ENCODE measurements at regions not wholly inside any gene's neighbourhood (a gene's known extent, or its start where the extent isn't known, plus 50 kb on each side); places are given as distances from the start of the nearest gene placed in this dataset.

DNA sequence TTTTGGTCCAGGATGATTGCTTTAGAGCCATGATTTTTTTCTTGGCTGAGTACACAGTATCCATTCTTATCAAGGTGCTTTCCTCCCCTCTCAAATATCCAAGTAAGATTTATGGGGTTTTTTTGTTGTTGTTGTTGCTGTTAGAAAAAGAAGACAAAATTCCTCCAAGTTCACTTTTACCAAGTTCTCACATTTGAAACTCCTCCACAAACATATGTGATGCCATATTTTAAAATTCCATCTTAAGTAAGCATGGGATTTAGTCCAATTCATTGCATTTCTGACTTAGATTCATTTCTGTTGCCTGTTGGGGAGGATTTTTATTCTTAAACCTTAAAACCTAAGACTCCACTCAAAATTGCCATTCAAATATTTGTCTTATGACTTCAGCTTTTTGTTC lies 128.6 kb upstream of the SPATA12 start:
- FAIRE-seq = no peak
- Histone ChIP-seq H3K27me3 (no peaks in the 10 kb centered on the region), H3K4me1 (no peaks in the 10 kb centered on the region)

DNA sequence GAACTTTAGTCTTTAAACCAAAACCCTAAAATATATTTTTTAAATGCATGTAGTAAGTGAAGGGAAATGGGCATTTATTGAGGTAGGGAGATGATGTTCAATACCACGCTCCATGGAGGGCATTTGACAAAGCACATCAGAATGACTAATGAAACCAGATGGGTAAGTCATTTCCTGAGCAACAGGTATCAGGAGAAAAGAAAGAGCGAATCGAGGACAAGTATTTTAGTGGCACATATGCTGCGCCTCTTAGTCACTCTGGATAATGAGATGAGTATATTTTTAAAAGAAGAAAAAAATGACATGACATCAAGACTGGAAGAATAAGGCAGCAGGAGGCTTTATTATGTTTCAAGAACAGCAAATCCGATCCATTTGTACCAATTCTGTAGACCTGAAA lies 129.0 kb upstream of the ARHGEF3 start:
- DNase-seq (no peak), FAIRE-seq (no peak), ATAC-seq (no peak)
- H3K27ac ChIP-seq = no peak overlapping the region
- WGBS, 2 donors = 91 to 95% methylated on average over 5 of the region's 5 CpGs
- intact Hi-C loops (cut with DNase I) = no loop called here
- H3K4me3 ChIP-seq = no peak overlapping the region
- TF ChIP-seq, protein P1, sequence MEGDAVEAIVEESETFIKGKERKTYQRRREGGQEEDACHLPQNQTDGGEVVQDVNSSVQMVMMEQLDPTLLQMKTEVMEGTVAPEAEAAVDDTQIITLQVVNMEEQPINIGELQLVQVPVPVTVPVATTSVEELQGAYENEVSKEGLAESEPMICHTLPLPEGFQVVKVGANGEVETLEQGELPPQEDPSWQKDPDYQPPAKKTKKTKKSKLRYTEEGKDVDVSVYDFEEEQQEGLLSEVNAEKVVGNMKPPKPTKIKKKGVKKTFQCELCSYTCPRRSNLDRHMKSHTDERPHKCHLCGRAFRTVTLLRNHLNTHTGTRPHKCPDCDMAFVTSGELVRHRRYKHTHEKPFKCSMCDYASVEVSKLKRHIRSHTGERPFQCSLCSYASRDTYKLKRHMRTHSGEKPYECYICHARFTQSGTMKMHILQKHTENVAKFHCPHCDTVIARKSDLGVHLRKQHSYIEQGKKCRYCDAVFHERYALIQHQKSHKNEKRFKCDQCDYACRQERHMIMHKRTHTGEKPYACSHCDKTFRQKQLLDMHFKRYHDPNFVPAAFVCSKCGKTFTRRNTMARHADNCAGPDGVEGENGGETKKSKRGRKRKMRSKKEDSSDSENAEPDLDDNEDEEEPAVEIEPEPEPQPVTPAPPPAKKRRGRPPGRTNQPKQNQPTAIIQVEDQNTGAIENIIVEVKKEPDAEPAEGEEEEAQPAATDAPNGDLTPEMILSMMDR (IDR thresholded peaks at IDR 0.05) = no peak
- no peaks in the 10 kb centered on the region for H3K27me3 ChIP-seq
- peaks cover 0 to 3% (median 0%) of the 10 kb centered on the region in 3 donors for H3K4me1 ChIP-seq
- H3K9me3 ChIP-seq = no peaks in the 10 kb centered on the region
- H3K36me3 ChIP-seq = no peaks in the 10 kb centered on the region

More for the DNA sequence above, 128.6 kb upstream of the SPATA12 start:
- H3K36me3 ChIP-seq = no peaks in the 10 kb centered on the region
- no peak for ATAC-seq
- H3K4me3 ChIP-seq = no peak overlapping the region
- intact Hi-C loops (cut with DNase I) = no loop called here
- no peak overlapping the region for H3K27ac ChIP-seq
- no peaks in the 10 kb centered on the region for H3K9me3 ChIP-seq
- DNase-seq = no peak
- TF ChIP-seq, protein P1 (IDR thresholded peaks at IDR 0.05) = no peak

DNA sequence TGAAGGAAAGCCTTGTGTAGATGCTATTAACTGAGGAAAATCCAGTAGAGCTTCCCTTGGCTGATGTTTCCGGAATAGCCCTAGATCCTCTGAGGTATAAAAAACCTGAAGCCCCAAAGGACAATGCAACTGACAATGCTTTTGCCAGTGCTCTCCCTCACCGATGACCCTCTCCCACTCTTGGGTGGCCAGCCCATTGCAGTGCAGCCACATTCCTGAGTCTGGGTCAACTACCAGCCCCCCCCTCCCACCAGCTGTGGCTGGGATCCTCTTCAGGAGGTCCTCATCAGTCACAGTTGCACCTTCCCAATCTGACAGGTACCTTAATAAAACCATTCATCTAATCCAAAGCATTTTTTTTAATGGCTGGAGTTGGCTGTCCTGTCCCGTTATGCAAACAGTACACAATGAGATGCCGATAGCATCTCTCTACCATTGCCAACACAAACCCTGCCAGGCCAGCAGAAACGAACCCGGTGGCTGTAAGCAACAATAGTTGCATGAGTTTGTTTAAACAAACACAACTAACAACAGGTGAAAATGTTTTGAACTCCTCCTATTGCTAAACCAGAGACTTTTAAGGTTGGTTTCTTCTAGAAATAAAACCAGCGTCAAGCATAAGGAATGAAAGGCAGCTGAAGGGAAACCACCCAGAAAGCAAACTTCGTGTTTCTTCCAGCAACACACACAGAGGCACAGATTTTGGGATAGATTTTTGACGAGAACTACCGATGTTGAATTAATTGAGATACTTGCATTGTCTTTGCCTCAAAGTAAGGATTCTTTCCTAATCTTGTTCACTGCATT lies 128.3 kb upstream of the ARHGEF3 start:
- H3K9me3 ChIP-seq = no peaks in the 10 kb centered on the region
- H3K36me3 ChIP-seq = no peaks in the 10 kb centered on the region
- peaks cover 0 to 3% (median 0%) of the 10 kb centered on the region in 3 donors for H3K4me1 ChIP-seq
- FAIRE-seq (no peak), DNase-seq (no peak), ATAC-seq (no peak)
- no peak overlapping the region for H3K4me3 ChIP-seq
- intact Hi-C loops (cut with DNase I) = no loop called here
- TF ChIP-seq, protein P1 (IDR thresholded peaks at IDR 0.05) = no peak
- WGBS, 2 donors = 63 to 65% methylated on average over 10 of the region's 10 CpGs
- H3K27ac ChIP-seq = no peak overlapping the region
- no peaks in the 10 kb centered on the region for H3K27me3 ChIP-seq

DNA sequence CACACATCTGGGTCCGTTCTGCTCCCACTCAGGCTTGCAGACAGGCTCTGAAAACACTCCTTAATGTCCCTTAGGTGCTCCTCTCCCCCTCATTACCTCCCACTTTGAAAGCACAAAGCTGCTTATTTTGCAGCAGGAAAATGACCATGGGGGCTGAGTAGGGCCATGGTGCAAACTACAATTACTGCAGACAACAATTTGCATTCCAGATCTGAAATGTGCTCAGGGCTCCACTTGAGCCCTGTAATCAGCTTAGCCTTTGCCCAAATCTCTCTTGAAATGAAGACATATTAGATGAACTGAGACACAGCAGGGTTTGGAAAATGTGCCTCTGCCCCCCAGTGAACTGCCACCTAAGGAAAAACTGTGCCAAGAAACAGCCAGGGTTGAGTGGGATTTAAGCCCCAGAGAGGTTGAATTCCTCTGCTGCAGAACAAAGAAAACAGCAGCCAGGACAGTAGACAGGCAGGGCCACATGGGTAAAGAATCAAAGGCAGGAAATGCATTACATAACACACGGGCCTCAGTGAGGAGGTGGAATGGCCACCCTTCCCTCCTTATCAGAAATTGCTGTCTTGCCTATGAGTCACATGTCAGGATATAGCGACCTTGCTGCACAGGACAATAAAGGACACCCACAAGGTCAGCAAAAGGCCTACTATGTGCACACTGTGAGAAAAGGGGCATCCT lies 126.8 kb upstream of the ARHGEF3 start:
- Histone ChIP-seq H3K9me3 (no peaks in the 10 kb centered on the region), H3K27me3 (no peaks in the 10 kb centered on the region), H3K4me1 (peaks cover 0 to 11% (median 4%) of the 10 kb centered on the region in 3 donors), H3K36me3 (no peaks in the 10 kb centered on the region), H3K27ac (no peak overlapping the region), H3K4me3 (no peak overlapping the region)
- no peak for FAIRE-seq
- peak in 3 of 4 donors; percentile 36 to 63 (median 42) for ATAC-seq
- 37 to 42% methylated on average over 3 of the region's 3 CpGs for WGBS, 2 donors
- no peak for DNase-seq
- TF ChIP-seq, protein P1 (IDR thresholded peaks at IDR 0.05) = no peak
- intact Hi-C loops (cut with DNase I) = no loop called here

DNA sequence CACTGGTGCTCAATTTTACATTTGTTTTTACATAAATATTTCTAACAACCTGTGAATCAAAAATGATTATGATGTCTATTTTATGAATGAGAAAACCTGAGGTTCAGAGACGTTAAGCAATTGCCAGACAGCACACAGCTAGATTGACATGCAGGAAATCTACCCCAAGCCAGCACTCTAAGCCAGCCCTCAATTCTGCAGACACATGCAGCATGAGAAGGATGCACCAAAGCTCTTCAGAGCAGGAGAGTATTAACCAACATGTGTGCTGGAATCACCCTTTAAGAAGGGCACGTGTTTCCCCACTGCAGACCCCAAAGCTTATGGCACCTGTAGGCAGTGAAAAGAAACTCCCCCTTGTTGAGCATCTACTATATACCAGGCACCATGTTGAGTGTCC lies 126.1 kb upstream of the ARHGEF3 start:
- Histone ChIP-seq H3K36me3 (no peaks in the 10 kb centered on the region), H3K9me3 (no peaks in the 10 kb centered on the region), H3K27me3 (no peaks in the 10 kb centered on the region), H3K4me3 (no peak overlapping the region), H3K27ac (no peak overlapping the region), H3K4me1 (peaks cover 0 to 12% (median 4%) of the 10 kb centered on the region in 3 donors)
- no peak for DNase-seq
- TF ChIP-seq, protein P1 (IDR thresholded peaks at IDR 0.05) = no peak
- WGBS, 2 donors = 81 to 88% methylated on average over 2 of the region's 2 CpGs
- no peak for ATAC-seq
- no peak for FAIRE-seq
- intact Hi-C loops (cut with DNase I) = no loop called here
